ENCODE measurements at regions not wholly inside any gene's neighbourhood (a gene's known extent, or its start where the extent isn't known, plus 50 kb on each side); places are given as distances from the start of the nearest gene placed in this dataset.

- TF ChIP-seq CTCF (IDR thresholded peaks at IDR 0.05; ENCODE audit: borderline replicate concordance, insufficient read depth, low read depth, low read length): no peak
Measured at GRCh38 chr10:21296575-21297355, 228.7 kb downstream of the SKIDA1 start.

DNA sequence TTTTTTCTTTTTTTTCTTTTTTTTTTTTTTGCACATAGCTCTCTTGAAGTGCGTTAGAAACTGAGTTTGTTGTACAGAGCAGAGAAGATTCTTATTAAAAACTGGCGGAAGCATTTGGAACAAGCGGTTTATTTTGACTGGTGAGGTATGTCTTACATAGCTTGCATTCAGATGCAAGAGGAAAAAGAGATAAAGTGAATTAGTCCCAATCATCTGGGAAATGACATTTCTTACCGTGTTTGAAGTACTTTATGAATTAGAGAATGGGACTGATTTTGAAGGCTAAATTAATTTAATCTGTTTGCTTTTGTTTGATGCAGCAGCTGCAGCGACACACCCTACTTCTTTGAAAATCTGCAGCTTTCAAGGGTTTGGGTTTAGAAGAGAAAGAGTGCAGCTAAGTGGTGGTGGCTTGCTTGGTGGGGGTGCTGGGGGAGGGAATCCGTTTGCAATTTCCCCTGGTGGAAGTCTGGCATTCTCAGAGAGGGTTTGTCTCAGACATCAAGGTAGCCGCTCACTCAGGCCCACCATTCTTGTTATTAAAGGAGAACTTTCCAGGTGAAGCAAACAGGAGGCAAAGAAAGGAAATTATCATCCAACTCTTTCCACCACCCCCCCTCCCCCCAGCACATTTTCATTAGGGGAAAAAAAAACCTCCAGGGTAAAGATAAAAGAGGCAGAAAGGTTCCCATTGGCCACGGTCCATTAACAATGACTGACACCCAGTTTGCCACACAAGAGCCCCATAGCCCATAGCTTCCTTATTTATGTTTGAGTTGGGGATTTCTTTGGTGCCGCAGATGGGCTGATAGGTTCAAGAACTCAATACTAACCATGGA, 231.7 kb downstream of the SKIDA1 start:
- TF ChIP-seq CTCF (IDR thresholded peaks at IDR 0.05; ENCODE audit: borderline replicate concordance, insufficient read depth, low read depth, low read length): no peak

More at GRCh38 chr10:21296575-21297355, 228.7 kb downstream of the SKIDA1 start:
- no peak overlapping the region for H3K4me3 ChIP-seq (ENCODE audit: low read depth, low read length)

GRCh38 chr10:21292763-21293517, 232.5 kb downstream of the SKIDA1 start:
- no peak for TF ChIP-seq CTCF (IDR thresholded peaks at IDR 0.05; ENCODE audit: borderline replicate concordance, insufficient read depth, low read depth, low read length)
- H3K4me3 ChIP-seq (ENCODE audit: low read depth, low read length): no peak overlapping the region

More for the DNA sequence above, 231.7 kb downstream of the SKIDA1 start:
- H3K4me3 ChIP-seq (ENCODE audit: low read depth, low read length): no peak overlapping the region

GRCh38 chr10:21290499-21291160, 234.9 kb downstream of the SKIDA1 start:
- H3K4me3 ChIP-seq (ENCODE audit: low read depth, low read length): no peak overlapping the region
- TF ChIP-seq CTCF (IDR thresholded peaks at IDR 0.05; ENCODE audit: borderline replicate concordance, insufficient read depth, low read depth, low read length): no peak

GRCh38 chr10:21289961-21290360, 235.5 kb downstream of the SKIDA1 start:
- no peak for TF ChIP-seq CTCF (IDR thresholded peaks at IDR 0.05; ENCODE audit: borderline replicate concordance, insufficient read depth, low read depth, low read length)
- H3K4me3 ChIP-seq (ENCODE audit: low read depth, low read length): no peak overlapping the region

DNA sequence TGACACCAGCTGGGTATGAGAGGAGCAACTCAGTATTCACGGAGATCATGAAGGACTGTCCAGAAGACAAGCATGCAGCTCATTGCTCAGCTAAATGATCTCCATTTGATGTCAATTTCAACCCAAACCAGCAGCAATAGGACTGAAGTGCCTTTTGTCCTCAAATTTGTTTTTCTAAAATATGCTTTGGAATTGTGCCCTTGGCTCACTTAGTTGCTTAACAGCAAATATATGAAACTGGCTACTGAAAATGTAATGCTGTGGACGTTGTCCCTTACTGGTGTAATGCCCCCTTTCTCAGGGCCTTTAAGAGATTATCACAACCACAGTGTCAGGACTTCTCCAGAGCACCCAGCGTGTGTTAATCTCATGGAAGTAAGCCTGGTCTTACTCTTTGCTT, 236.2 kb downstream of the SKIDA1 start:
- H3K4me3 ChIP-seq (ENCODE audit: low read depth, low read length): no peak overlapping the region
- TF ChIP-seq CTCF (IDR thresholded peaks at IDR 0.05; ENCODE audit: borderline replicate concordance, insufficient read depth, low read depth, low read length): no peak

Measured in GM12875 (cell line).